Glutamatergic neuron (in vitro differentiated cells): ENCODE measurements at regions not wholly inside any gene's neighbourhood (a gene's known extent, or its start where the extent isn't known, plus 50 kb on each side); places are given as distances from the start of the nearest gene placed in this dataset.

Experiments used
- DNase-seq: peaks from one replicate; pipeline ENCODE4 v3.0.0; 2022
- H3K27ac Mint-ChIP-seq: one replicate; pipeline ENCODE4 v1.8.0; 2020; ENCODE audit warnings: mild to moderate bottlenecking, mixed read lengths, inconsistent platforms; ENCODE audit not compliant: unreplicated experiment
- H3K27me3 Mint-ChIP-seq: one replicate; pipeline ENCODE4 v1.8.0; 2020; ENCODE audit warnings: mild to moderate bottlenecking, moderate library complexity, mixed read lengths, inconsistent platforms; ENCODE audit not compliant: unreplicated experiment
- H3K36me3 Mint-ChIP-seq: one replicate; pipeline ENCODE4 v1.8.0; 2020; ENCODE audit warnings: mild to moderate bottlenecking, mixed read lengths, inconsistent platforms; ENCODE audit not compliant: unreplicated experiment
- H3K4me1 Mint-ChIP-seq: one replicate; pipeline ENCODE4 v1.8.0; 2020; ENCODE audit warnings: mild to moderate bottlenecking, low read depth, mixed read lengths, inconsistent platforms; ENCODE audit not compliant: unreplicated experiment
- H3K4me3 Mint-ChIP-seq: one replicate; pipeline ENCODE4 v1.8.0; 2020; ENCODE audit warnings: mild to moderate bottlenecking, mixed read lengths, inconsistent platforms; ENCODE audit not compliant: unreplicated experiment
- H3K9me3 Mint-ChIP-seq: one replicate; pipeline ENCODE4 v1.8.0; 2020; ENCODE audit warnings: mild to moderate bottlenecking, moderate library complexity, mixed read lengths, inconsistent platforms; ENCODE audit not compliant: unreplicated experiment
- CTCF ChIP-seq: fragments of 200-600 bp; sonication (generic); IDR thresholded peaks from one replicate; pipeline ENCODE4 v1.5.0; 2021; ENCODE audit not compliant: partially characterized antibody, unreplicated experiment

DNA sequence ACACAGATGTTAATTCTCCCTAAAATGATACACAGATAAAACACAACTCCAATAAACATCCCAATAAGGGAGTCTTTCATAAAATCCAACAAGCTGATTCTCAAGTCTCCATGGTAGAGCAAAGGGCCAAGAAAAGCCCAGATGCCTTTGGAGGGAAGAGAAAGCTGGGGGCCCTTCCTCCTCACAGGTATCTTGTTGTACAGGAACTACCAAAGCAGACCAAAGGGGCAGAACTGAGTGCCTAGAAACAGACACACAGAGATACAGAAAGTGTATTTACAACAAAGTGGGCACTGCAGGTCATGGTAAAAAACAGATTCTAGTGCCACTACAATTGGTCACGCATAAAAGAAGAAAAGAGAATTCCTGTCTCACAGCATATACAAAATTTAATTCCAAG is 87.2 kb upstream of the NSMCE3 start:
- Mint-ChIP-seq H3K36me3 (no peaks in the 10 kb centered on the region), H3K27ac (no peak overlapping the region), H3K4me3 (no peak overlapping the region), H3K9me3 (peaks cover 7% of the 10 kb centered on the region), H3K4me1 (no peaks in the 10 kb centered on the region), H3K27me3 (peaks cover 4% of the 10 kb centered on the region)
- DNase-seq: no peak
- TF ChIP-seq CTCF: no peak

GRCh38 chr15:29355477-29355876 is 85.9 kb upstream of the NSMCE3 start:
- no peak overlapping the region for H3K4me3 Mint-ChIP-seq
- H3K27ac Mint-ChIP-seq: no peak overlapping the region
- no peak for TF ChIP-seq CTCF
- H3K9me3 Mint-ChIP-seq: peaks cover 5% of the 10 kb centered on the region
- H3K4me1 Mint-ChIP-seq: no peaks in the 10 kb centered on the region
- no peak for DNase-seq
- H3K27me3 Mint-ChIP-seq: peaks cover 4% of the 10 kb centered on the region
- H3K36me3 Mint-ChIP-seq: no peaks in the 10 kb centered on the region

DNA sequence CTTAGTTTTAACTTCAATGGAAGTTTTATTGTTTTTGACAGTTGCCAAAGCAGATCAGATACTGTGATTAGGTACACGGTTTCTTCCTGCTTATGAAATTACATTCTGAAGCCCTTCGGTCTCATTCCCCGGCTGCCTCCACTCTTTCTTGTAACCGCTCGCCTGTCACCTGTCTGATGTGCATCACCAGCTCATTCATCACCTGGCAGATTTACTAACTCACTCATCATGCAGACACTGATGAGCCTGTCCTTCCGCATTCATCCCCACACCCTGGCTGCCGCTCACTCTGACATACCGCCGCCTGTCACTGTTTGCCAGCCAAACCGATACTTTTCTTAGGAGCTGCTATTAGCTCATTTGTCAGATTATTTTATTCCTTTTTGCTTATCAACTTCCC is 82.8 kb upstream of the NSMCE3 start:
- Mint-ChIP-seq H3K36me3 (no peaks in the 10 kb centered on the region), H3K9me3 (peaks cover 5% of the 10 kb centered on the region), H3K27ac (no peak overlapping the region), H3K27me3 (peaks cover 6% of the 10 kb centered on the region), H3K4me1 (no peaks in the 10 kb centered on the region), H3K4me3 (no peak overlapping the region)
- no peak for TF ChIP-seq CTCF
- DNase-seq: no peak

DNA sequence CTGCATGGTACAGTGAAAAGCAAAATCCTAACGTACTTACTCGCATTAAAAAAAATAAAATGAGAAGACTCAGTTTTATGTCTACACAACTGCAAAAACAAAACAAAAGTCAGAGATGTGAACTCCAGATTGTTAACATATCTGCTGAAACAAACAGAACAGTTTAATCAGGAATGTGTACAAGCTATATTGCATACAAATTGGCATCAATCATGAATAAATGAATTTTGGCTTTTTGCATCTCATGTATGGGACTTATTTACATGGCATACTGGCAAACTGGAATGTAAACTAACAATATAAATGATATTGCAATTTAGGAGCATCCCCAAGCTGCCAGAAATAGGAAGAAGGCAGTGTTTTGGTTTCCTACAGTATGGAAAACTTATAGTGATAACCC is 79.6 kb upstream of the NSMCE3 start:
- peaks cover 6% of the 10 kb centered on the region for H3K4me1 Mint-ChIP-seq
- no peak overlapping the region for H3K27ac Mint-ChIP-seq
- H3K9me3 Mint-ChIP-seq: peaks cover 1% of the 10 kb centered on the region
- peaks cover 4% of the 10 kb centered on the region for H3K27me3 Mint-ChIP-seq
- no peaks in the 10 kb centered on the region for H3K36me3 Mint-ChIP-seq
- no peak for DNase-seq
- H3K4me3 Mint-ChIP-seq: no peak overlapping the region
- no peak for TF ChIP-seq CTCF

DNA sequence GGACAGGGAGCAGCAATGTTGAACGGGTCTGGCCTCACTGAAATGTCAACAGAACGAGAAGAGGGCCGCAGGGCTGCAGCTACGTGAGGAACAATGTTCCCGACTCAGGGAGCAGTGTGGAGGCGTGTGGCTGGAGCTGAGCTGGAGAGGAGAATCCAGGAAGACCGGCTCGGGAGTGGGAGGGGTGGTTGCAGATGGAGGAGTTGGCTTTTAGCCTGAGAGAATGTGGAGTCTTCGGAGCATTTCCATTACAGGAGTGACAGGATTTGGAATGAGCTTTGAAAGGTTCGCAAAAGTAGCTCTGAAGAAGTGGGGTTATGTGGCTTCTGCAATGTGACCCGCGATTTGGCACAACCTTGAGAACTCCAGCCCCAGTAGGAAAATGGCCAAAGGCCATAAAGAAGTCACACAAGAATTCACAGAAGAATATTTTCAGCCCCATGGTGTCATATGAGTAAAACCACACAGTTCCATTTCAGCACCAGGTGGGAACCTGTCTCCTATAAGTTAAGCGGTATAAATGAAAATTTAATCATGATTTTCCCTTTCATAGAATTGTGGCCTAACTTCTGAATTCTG is 78.8 kb upstream of the NSMCE3 start:
- H3K9me3 Mint-ChIP-seq: peaks cover 1% of the 10 kb centered on the region
- no peak for TF ChIP-seq CTCF
- no peak overlapping the region for H3K4me3 Mint-ChIP-seq
- DNase-seq: no peak
- peaks cover 3% of the 10 kb centered on the region for H3K27me3 Mint-ChIP-seq
- no peaks in the 10 kb centered on the region for H3K36me3 Mint-ChIP-seq
- H3K27ac Mint-ChIP-seq: no peak overlapping the region
- H3K4me1 Mint-ChIP-seq: peaks cover 6% of the 10 kb centered on the region
